ENCODE measurements at regions not wholly inside any gene's neighbourhood (a gene's known extent, or its start where the extent isn't known, plus 50 kb on each side); places are given as distances from the start of the nearest gene placed in this dataset.

DNA sequence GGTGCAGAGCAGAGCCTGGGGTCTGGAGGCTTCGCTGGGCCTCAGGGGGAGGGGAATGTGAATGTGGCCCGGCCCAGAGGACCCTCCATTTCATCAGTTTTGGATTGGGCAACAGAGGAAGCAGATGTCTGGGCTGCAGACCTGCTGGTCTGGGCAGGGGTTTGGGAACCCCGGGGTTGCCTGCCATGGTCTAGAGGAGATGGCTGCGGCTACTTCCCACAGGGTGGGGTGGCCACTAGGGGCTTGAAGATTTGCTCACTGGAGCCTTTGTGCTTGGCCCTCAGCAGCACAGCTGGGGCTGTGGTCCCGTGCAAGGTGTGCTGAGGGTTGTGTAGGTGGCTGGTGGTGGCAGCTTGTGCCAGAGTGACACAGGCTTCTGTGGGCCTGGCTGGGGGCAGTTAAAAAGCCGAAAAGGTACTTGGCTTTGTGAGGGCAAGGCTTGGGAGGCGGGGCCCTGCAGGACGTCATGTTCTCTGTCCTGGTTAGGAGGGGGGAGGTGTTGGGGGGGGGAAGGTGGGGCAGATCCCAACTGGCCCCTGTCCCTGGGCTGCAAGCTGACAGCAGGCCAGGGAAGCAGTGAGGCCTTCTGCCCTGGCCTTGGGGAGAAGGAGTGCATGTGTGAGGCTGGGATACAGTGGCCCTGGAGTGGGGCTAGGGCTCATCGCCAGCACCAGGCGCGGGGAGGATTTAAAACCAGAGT lies 98.0 kb downstream of the KPNA2 start:
- no peaks in the 10 kb centered on the region for H3K9me3 ChIP-seq (ENCODE audit: control insufficient read depth, low read depth, low read length)
- no peaks in the 10 kb centered on the region for H3K27me3 ChIP-seq (ENCODE audit: control insufficient read depth, extremely low read depth, insufficient read depth, low read length)
- H3K9ac ChIP-seq (ENCODE audit: control insufficient read depth, extremely low read depth, insufficient read depth, low read length), result no peak overlapping the region
- FAIRE-seq (no peak), DNase-seq (ENCODE audit: low read depth, low spot score) (no peak)
- TF ChIP-seq, protein P1, sequence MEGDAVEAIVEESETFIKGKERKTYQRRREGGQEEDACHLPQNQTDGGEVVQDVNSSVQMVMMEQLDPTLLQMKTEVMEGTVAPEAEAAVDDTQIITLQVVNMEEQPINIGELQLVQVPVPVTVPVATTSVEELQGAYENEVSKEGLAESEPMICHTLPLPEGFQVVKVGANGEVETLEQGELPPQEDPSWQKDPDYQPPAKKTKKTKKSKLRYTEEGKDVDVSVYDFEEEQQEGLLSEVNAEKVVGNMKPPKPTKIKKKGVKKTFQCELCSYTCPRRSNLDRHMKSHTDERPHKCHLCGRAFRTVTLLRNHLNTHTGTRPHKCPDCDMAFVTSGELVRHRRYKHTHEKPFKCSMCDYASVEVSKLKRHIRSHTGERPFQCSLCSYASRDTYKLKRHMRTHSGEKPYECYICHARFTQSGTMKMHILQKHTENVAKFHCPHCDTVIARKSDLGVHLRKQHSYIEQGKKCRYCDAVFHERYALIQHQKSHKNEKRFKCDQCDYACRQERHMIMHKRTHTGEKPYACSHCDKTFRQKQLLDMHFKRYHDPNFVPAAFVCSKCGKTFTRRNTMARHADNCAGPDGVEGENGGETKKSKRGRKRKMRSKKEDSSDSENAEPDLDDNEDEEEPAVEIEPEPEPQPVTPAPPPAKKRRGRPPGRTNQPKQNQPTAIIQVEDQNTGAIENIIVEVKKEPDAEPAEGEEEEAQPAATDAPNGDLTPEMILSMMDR (optimal IDR thresholded peaks at IDR 0.05 in 1 of 3, IDR thresholded peaks at IDR 0.05 in 1 of 3, conservative IDR thresholded peaks at IDR 0.05 in 1 of 3; ENCODE audit: extremely low read depth in 1 of 3, insufficient read depth in 2 of 3, low read length in 3 of 3), result no peak
- TF ChIP-seq EZH2 (IDR thresholded peaks at IDR 0.05; ENCODE audit: low read length), result no peak
- dilution Hi-C loops (cut with MboI; ENCODE audit: extremely low pct_ligation_motif_present, low sequenced_read_pairs), result no loop called here
- H3K4me3 ChIP-seq (ENCODE audit: control insufficient read depth in 2 of 3, extremely low read depth in 1 of 3, insufficient read depth in 2 of 3, low read depth in 1 of 3, low read length in 3 of 3), result no peak overlapping the region
- H3K36me3 ChIP-seq (ENCODE audit: control insufficient read depth in 2 of 2, extremely low read depth in 1 of 2, insufficient read depth in 2 of 2, low read length in 2 of 2), result peaks cover 0 to 2% of the 10 kb centered on the region in 2 experiments
- no peak overlapping the region for H3K4me2 ChIP-seq (ENCODE audit: control insufficient read depth, extremely low read depth, insufficient read depth, low read depth, low read length)
- no peak overlapping the region for H3K27ac ChIP-seq (ENCODE audit: control insufficient read depth, insufficient read depth, low read length)
- H4K20me1 ChIP-seq (ENCODE audit: control insufficient read depth, extremely low read depth, insufficient read depth, low read length), result no peaks in the 10 kb centered on the region
- H3K79me2 ChIP-seq (ENCODE audit: control insufficient read depth, insufficient read depth, low read length), result no peaks in the 10 kb centered on the region
- no peak overlapping the region for H2AFZ ChIP-seq (ENCODE audit: control insufficient read depth, low read length)
- no peaks in the 10 kb centered on the region for H3K4me1 ChIP-seq (ENCODE audit: control insufficient read depth, extremely low read depth, insufficient read depth, low read length)
- H3K9me1 ChIP-seq (ENCODE audit: control insufficient read depth, extremely low read depth, insufficient read depth, low read length), result no peaks in the 10 kb centered on the region

- Histone ChIP-seq H2AFZ (ENCODE audit: control insufficient read depth, low read length) (no peak overlapping the region), H3K9me3 (ENCODE audit: control insufficient read depth, low read depth, low read length) (no peaks in the 10 kb centered on the region), H3K27ac (ENCODE audit: control insufficient read depth, insufficient read depth, low read length) (no peak overlapping the region), H3K9me1 (ENCODE audit: control insufficient read depth, extremely low read depth, insufficient read depth, low read length) (no peaks in the 10 kb centered on the region), H3K79me2 (ENCODE audit: control insufficient read depth, insufficient read depth, low read length) (no peaks in the 10 kb centered on the region), H3K4me3 (ENCODE audit: control insufficient read depth in 2 of 3, extremely low read depth in 1 of 3, insufficient read depth in 2 of 3, low read depth in 1 of 3, low read length in 3 of 3) (no peak overlapping the region), H3K27me3 (ENCODE audit: control insufficient read depth, extremely low read depth, insufficient read depth, low read length) (no peaks in the 10 kb centered on the region), H3K4me1 (ENCODE audit: control insufficient read depth, extremely low read depth, insufficient read depth, low read length) (no peaks in the 10 kb centered on the region), H3K9ac (ENCODE audit: control insufficient read depth, extremely low read depth, insufficient read depth, low read length) (no peak overlapping the region), H3K4me2 (ENCODE audit: control insufficient read depth, extremely low read depth, insufficient read depth, low read depth, low read length) (no peak overlapping the region), H3K36me3 (ENCODE audit: control insufficient read depth in 2 of 2, extremely low read depth in 1 of 2, insufficient read depth in 2 of 2, low read length in 2 of 2) (no peaks in the 10 kb centered on the region), H4K20me1 (ENCODE audit: control insufficient read depth, extremely low read depth, insufficient read depth, low read length) (no peaks in the 10 kb centered on the region)
- dilution Hi-C loops (cut with MboI; ENCODE audit: extremely low pct_ligation_motif_present, low sequenced_read_pairs), result no loop called here
- DNase-seq (ENCODE audit: low read depth, low spot score) (no peak), FAIRE-seq (no peak)
- no peak for TF ChIP-seq EZH2 (IDR thresholded peaks at IDR 0.05; ENCODE audit: low read length)
- TF ChIP-seq, protein P1 (optimal IDR thresholded peaks at IDR 0.05 in 1 of 3, IDR thresholded peaks at IDR 0.05 in 1 of 3, conservative IDR thresholded peaks at IDR 0.05 in 1 of 3; ENCODE audit: extremely low read depth in 1 of 3, insufficient read depth in 2 of 3, low read length in 3 of 3), result no peak
These were observed 98.6 kb downstream of the KPNA2 start for GRCh38 chr17:68134046-68134637.

Measured in keratinocyte (primary cell).